Mucosa of descending colon (tissue), 3 donors: ENCODE measurements at regions not wholly inside any gene's neighbourhood (a gene's known extent, or its start where the extent isn't known, plus 50 kb on each side); places are given as distances from the start of the nearest gene placed in this dataset.

ENCODE experiments used
- ATAC-seq: fragments of 200-7000 bp; cut with Tn5 transposase; one replicate; pipeline ENCODE4 v1.9.1; 2020; ENCODE audit warnings: mild to moderate bottlenecking, moderate library complexity
- DNase-seq, 3 donors: peaks; one replicate each; pipeline ENCODE4 v3.0.0-alpha.2; 2020
- H3K36me3 ChIP-seq: fragments of 200-600 bp; one replicate; pipeline ENCODE4 v1.8.0; 2021; ENCODE audit warnings: low read depth, mild to moderate bottlenecking
- H3K4me1 ChIP-seq: fragments of 200-600 bp; one replicate; pipeline ENCODE4 v1.8.0; 2021; ENCODE audit warnings: low read depth, mild to moderate bottlenecking
- H3K4me3 ChIP-seq: fragments of 200-600 bp; one replicate; pipeline ENCODE4 v1.8.0; 2021; ENCODE audit warnings: mild to moderate bottlenecking
- H3K9me3 ChIP-seq: fragments of 200-600 bp; one replicate; pipeline ENCODE4 v1.8.0; 2021; ENCODE audit warnings: mild to moderate bottlenecking
- CTCF ChIP-seq: fragments of 200-600 bp; IDR thresholded peaks from one replicate; pipeline ENCODE4 v1.8.0; 2022; ENCODE audit warnings: antibody characterized with exemption, mild to moderate bottlenecking
- intact Hi-C, 2 donors: fragments of 100-400 bp; cut with DNase I in 1 of 2; cut with micrococcal nuclease in 1 of 2; formaldehyde crosslinking; loops; one replicate each; pipeline versions ENCODE4 v1.11.0 to v1.11.1; 2022; cut with DNase I, micrococcal nuclease
- donor health status: DM: no; HTN: no; CAD: no; lungs with moderate emphysema.
- donor health status: DM: no; HTN: no; CAD: no.
- donor health status: DM: no; HTN: yes; CAD: no.

GRCh38 chr1:193971595-193971994 lies 785.2 kb upstream of the B3GALT2 start:
- no peaks in the 10 kb centered on the region for H3K9me3 ChIP-seq
- TF ChIP-seq CTCF: no peak
- intact Hi-C loops: no loop called here
- H3K4me1 ChIP-seq: no peaks in the 10 kb centered on the region
- no peak overlapping the region for H3K4me3 ChIP-seq
- DNase-seq (no peak), ATAC-seq (no peak)
- H3K36me3 ChIP-seq: no peaks in the 10 kb centered on the region

GRCh38 chr1:193960499-193960898 lies 774.1 kb upstream of the B3GALT2 start:
- no peak for DNase-seq
- no peak for TF ChIP-seq CTCF

GRCh38 chr1:193960040-193960439 lies 773.6 kb upstream of the B3GALT2 start:
- no peak for DNase-seq
- TF ChIP-seq CTCF: no peak
- Histone ChIP-seq H3K4me1 (no peaks in the 10 kb centered on the region), H3K4me3 (no peak overlapping the region), H3K36me3 (no peaks in the 10 kb centered on the region), H3K9me3 (peaks cover 2% of the 10 kb centered on the region)
- ATAC-seq: no peak
- intact Hi-C loops: no loop called here

More at GRCh38 chr1:193960499-193960898, 774.1 kb upstream of the B3GALT2 start:
- peaks cover 2% of the 10 kb centered on the region for H3K9me3 ChIP-seq
- H3K4me1 ChIP-seq: no peaks in the 10 kb centered on the region
- no peak overlapping the region for H3K4me3 ChIP-seq
- no peaks in the 10 kb centered on the region for H3K36me3 ChIP-seq
- ATAC-seq: no peak
- intact Hi-C loops: no loop called here

GRCh38 chr1:193957556-193958095 lies 771.2 kb upstream of the B3GALT2 start:
- TF ChIP-seq CTCF: no peak
- H3K9me3 ChIP-seq: peaks cover 2% of the 10 kb centered on the region
- H3K4me1 ChIP-seq: no peaks in the 10 kb centered on the region
- no peak for DNase-seq
- intact Hi-C loops: no loop called here
- ATAC-seq: no peak
- no peak overlapping the region for H3K4me3 ChIP-seq
- H3K36me3 ChIP-seq: no peaks in the 10 kb centered on the region

GRCh38 chr1:193952778-193953374 lies 766.5 kb upstream of the B3GALT2 start:
- intact Hi-C loops: no loop called here
- Histone ChIP-seq H3K9me3 (no peaks in the 10 kb centered on the region), H3K36me3 (no peaks in the 10 kb centered on the region), H3K4me3 (no peak overlapping the region), H3K4me1 (no peaks in the 10 kb centered on the region)
- TF ChIP-seq CTCF: no peak
- ATAC-seq: no peak
- no peak for DNase-seq
